ENCODE measurements at regions not wholly inside any gene's neighbourhood (a gene's known extent, or its start where the extent isn't known, plus 50 kb on each side); places are given as distances from the start of the nearest gene placed in this dataset.

- TF ChIP-seq MAX (IDR thresholded peaks at IDR 0.05; ENCODE audit: insufficient read depth, insufficient read length) (no peak), JUN (IDR thresholded peaks at IDR 0.05; ENCODE audit: borderline replicate concordance, insufficient read depth, insufficient read length, low read depth) (no peak)
- TF ChIP-seq, protein P1, sequence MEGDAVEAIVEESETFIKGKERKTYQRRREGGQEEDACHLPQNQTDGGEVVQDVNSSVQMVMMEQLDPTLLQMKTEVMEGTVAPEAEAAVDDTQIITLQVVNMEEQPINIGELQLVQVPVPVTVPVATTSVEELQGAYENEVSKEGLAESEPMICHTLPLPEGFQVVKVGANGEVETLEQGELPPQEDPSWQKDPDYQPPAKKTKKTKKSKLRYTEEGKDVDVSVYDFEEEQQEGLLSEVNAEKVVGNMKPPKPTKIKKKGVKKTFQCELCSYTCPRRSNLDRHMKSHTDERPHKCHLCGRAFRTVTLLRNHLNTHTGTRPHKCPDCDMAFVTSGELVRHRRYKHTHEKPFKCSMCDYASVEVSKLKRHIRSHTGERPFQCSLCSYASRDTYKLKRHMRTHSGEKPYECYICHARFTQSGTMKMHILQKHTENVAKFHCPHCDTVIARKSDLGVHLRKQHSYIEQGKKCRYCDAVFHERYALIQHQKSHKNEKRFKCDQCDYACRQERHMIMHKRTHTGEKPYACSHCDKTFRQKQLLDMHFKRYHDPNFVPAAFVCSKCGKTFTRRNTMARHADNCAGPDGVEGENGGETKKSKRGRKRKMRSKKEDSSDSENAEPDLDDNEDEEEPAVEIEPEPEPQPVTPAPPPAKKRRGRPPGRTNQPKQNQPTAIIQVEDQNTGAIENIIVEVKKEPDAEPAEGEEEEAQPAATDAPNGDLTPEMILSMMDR (IDR thresholded peaks at IDR 0.05; ENCODE audit: extremely low read depth in 1 of 2, insufficient read depth in 1 of 2, low read depth in 1 of 2, low read length in 2 of 2), result no peak
Measured at GRCh38 chr1:163761898-163762297, 440.1 kb downstream of the NUF2 start.
